ENCODE measurements at regions not wholly inside any gene's neighbourhood (a gene's known extent, or its start where the extent isn't known, plus 50 kb on each side); places are given as distances from the start of the nearest gene placed in this dataset.

GRCh38 chr18:26772691-26773090, 92.8 kb downstream of the AQP4 start:
- Histone ChIP-seq H3K4me1 (ENCODE audit: insufficient read depth, low read length) (no peaks in the 10 kb centered on the region), H3K4me3 (ENCODE audit: low read length) (no peak overlapping the region), H3K27ac (ENCODE audit: low read depth, low read length) (no peak overlapping the region), H3K9me3 (ENCODE audit: low read length) (no peaks in the 10 kb centered on the region), H3K27me3 (ENCODE audit: insufficient read depth, low read length, poor library complexity, severe bottlenecking) (no peaks in the 10 kb centered on the region), H3K36me3 (ENCODE audit: insufficient read depth, low read length) (no peaks in the 10 kb centered on the region)
- H3K4me1 Mint-ChIP-seq = no peaks in the 10 kb centered on the region
- no peak overlapping the region for H3K4me3 Mint-ChIP-seq
- ChIA-PET CTCF (no interaction called here), POLR2A (no interaction called here)
- no peaks in the 10 kb centered on the region for H3K27me3 Mint-ChIP-seq
- no peak for DNase-seq
- H3K9me3 Mint-ChIP-seq = peaks cover 0 to 5% (median 3%) of the 10 kb centered on the region in 5 donors
- no peak overlapping the region for H3K27ac Mint-ChIP-seq
- no peaks in the 10 kb centered on the region for H3K36me3 Mint-ChIP-seq

GRCh38 chr18:26771524-26771923, 94.0 kb downstream of the AQP4 start:
- peaks cover 1 to 7% (median 4%) of the 10 kb centered on the region in 5 donors for H3K9me3 Mint-ChIP-seq
- no peak for DNase-seq
- Histone ChIP-seq H3K27ac (ENCODE audit: low read depth, low read length) (no peak overlapping the region), H3K4me3 (ENCODE audit: low read length) (no peak overlapping the region), H3K4me1 (ENCODE audit: insufficient read depth, low read length) (no peaks in the 10 kb centered on the region), H3K36me3 (ENCODE audit: insufficient read depth, low read length) (no peaks in the 10 kb centered on the region), H3K27me3 (ENCODE audit: insufficient read depth, low read length, poor library complexity, severe bottlenecking) (no peaks in the 10 kb centered on the region), H3K9me3 (ENCODE audit: low read length) (no peaks in the 10 kb centered on the region)
- H3K27ac Mint-ChIP-seq = no peak overlapping the region
- H3K4me1 Mint-ChIP-seq = no peaks in the 10 kb centered on the region
- H3K36me3 Mint-ChIP-seq = no peaks in the 10 kb centered on the region
- H3K27me3 Mint-ChIP-seq = peaks cover 0 to 1% of the 10 kb centered on the region in 2 donors
- POLR2A ChIA-PET = no interaction called here
- CTCF ChIA-PET = no interaction called here
- H3K4me3 Mint-ChIP-seq = no peak overlapping the region

- Histone ChIP-seq H3K27ac (ENCODE audit: low read depth, low read length) (no peak overlapping the region), H3K4me1 (ENCODE audit: insufficient read depth, low read length) (no peaks in the 10 kb centered on the region), H3K9me3 (ENCODE audit: low read length) (no peaks in the 10 kb centered on the region), H3K4me3 (ENCODE audit: low read length) (no peak overlapping the region), H3K27me3 (ENCODE audit: insufficient read depth, low read length, poor library complexity, severe bottlenecking) (no peaks in the 10 kb centered on the region), H3K36me3 (ENCODE audit: insufficient read depth, low read length) (no peaks in the 10 kb centered on the region)
- H3K36me3 Mint-ChIP-seq = no peaks in the 10 kb centered on the region
- no peak overlapping the region for H3K27ac Mint-ChIP-seq
- no peak for DNase-seq
- H3K4me3 Mint-ChIP-seq = no peak overlapping the region
- ChIA-PET POLR2A (no interaction called here), CTCF (no interaction called here)
- H3K27me3 Mint-ChIP-seq = peaks cover 0 to 1% of the 10 kb centered on the region in 2 donors
- H3K9me3 Mint-ChIP-seq = peaks cover 3 to 12% (median 4%) of the 10 kb centered on the region in 5 donors
- no peaks in the 10 kb centered on the region for H3K4me1 Mint-ChIP-seq
Measured at GRCh38 chr18:26768385-26768784, 97.1 kb downstream of the AQP4 start.

- Mint-ChIP-seq H3K36me3 (no peaks in the 10 kb centered on the region), H3K4me3 (no peak overlapping the region), H3K9me3 (peaks cover 3 to 12% (median 4%) of the 10 kb centered on the region in 5 donors), H3K27me3 (peaks cover 0 to 1% of the 10 kb centered on the region in 2 donors), H3K27ac (no peak overlapping the region), H3K4me1 (no peaks in the 10 kb centered on the region)
- POLR2A ChIA-PET = no interaction called here
- Histone ChIP-seq H3K36me3 (ENCODE audit: insufficient read depth, low read length) (no peaks in the 10 kb centered on the region), H3K4me1 (ENCODE audit: insufficient read depth, low read length) (no peaks in the 10 kb centered on the region), H3K9me3 (ENCODE audit: low read length) (no peaks in the 10 kb centered on the region), H3K27ac (ENCODE audit: low read depth, low read length) (no peak overlapping the region), H3K27me3 (ENCODE audit: insufficient read depth, low read length, poor library complexity, severe bottlenecking) (no peaks in the 10 kb centered on the region), H3K4me3 (ENCODE audit: low read length) (no peak overlapping the region)
- CTCF ChIA-PET = no interaction called here
- no peak for DNase-seq
Measured at GRCh38 chr18:26765498-26765897, 100.0 kb downstream of the AQP4 start.

- Histone ChIP-seq H3K27me3 (ENCODE audit: insufficient read depth, low read length, poor library complexity, severe bottlenecking) (no peaks in the 10 kb centered on the region), H3K9me3 (ENCODE audit: low read length) (no peaks in the 10 kb centered on the region), H3K4me1 (ENCODE audit: insufficient read depth, low read length) (no peaks in the 10 kb centered on the region), H3K36me3 (ENCODE audit: insufficient read depth, low read length) (no peaks in the 10 kb centered on the region), H3K4me3 (ENCODE audit: low read length) (no peak overlapping the region), H3K27ac (ENCODE audit: low read depth, low read length) (no peak overlapping the region)
- Mint-ChIP-seq H3K9me3 (peaks cover 3 to 12% (median 4%) of the 10 kb centered on the region in 5 donors), H3K36me3 (no peaks in the 10 kb centered on the region), H3K27me3 (peaks cover 0 to 1% of the 10 kb centered on the region in 2 donors), H3K4me1 (no peaks in the 10 kb centered on the region), H3K4me3 (no peak overlapping the region), H3K27ac (no peak overlapping the region)
- ChIA-PET CTCF (no interaction called here), POLR2A (no interaction called here)
- no peak for DNase-seq
Measured at GRCh38 chr18:26764586-26764985, 100.9 kb downstream of the AQP4 start.

DNA sequence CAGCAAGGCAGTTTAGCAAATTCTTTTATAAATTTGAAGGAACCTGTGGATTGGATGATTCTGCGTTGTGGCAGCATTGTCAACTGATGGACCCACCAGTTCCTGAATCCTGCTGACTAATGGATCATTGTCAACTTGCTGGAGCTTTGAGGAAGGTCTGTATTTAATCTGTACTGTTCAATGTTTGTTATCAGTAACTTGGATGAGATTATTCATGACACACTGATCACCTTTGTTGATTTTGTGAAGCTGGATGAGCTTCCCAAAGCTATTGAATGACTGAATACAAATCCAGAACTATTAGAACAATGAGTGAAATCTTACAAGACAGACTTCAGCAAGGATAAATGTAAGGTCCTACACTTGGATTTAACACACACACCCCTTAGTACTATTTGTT, 101.3 kb downstream of the AQP4 start:
- peaks cover 3 to 9% (median 4%) of the 10 kb centered on the region in 5 donors for H3K9me3 Mint-ChIP-seq
- H3K27me3 Mint-ChIP-seq = peaks cover 0 to 1% of the 10 kb centered on the region in 2 donors
- H3K27ac Mint-ChIP-seq = no peak overlapping the region
- ChIA-PET CTCF (no interaction called here), POLR2A (no interaction called here)
- DNase-seq = no peak
- Histone ChIP-seq H3K36me3 (ENCODE audit: insufficient read depth, low read length) (no peaks in the 10 kb centered on the region), H3K4me3 (ENCODE audit: low read length) (no peak overlapping the region), H3K9me3 (ENCODE audit: low read length) (no peaks in the 10 kb centered on the region), H3K4me1 (ENCODE audit: insufficient read depth, low read length) (no peaks in the 10 kb centered on the region), H3K27me3 (ENCODE audit: insufficient read depth, low read length, poor library complexity, severe bottlenecking) (no peaks in the 10 kb centered on the region), H3K27ac (ENCODE audit: low read depth, low read length) (no peak overlapping the region)
- H3K36me3 Mint-ChIP-seq = no peaks in the 10 kb centered on the region
- H3K4me3 Mint-ChIP-seq = no peak overlapping the region
- H3K4me1 Mint-ChIP-seq = no peaks in the 10 kb centered on the region

GRCh38 chr18:26763446-26764110, 101.9 kb downstream of the AQP4 start:
- ChIA-PET CTCF (no interaction called here), POLR2A (no interaction called here)
- Mint-ChIP-seq H3K4me3 (no peak overlapping the region), H3K36me3 (no peaks in the 10 kb centered on the region), H3K9me3 (peaks cover 3 to 9% (median 4%) of the 10 kb centered on the region in 5 donors), H3K4me1 (no peaks in the 10 kb centered on the region), H3K27ac (no peak overlapping the region), H3K27me3 (peaks cover 0 to 1% of the 10 kb centered on the region in 2 donors)
- no peak overlapping the region for H3K4me3 ChIP-seq (ENCODE audit: low read length)
- H3K27me3 ChIP-seq (ENCODE audit: insufficient read depth, low read length, poor library complexity, severe bottlenecking) = no peaks in the 10 kb centered on the region
- DNase-seq = no peak
- no peaks in the 10 kb centered on the region for H3K9me3 ChIP-seq (ENCODE audit: low read length)
- no peaks in the 10 kb centered on the region for H3K4me1 ChIP-seq (ENCODE audit: insufficient read depth, low read length)
- no peak overlapping the region for H3K27ac ChIP-seq (ENCODE audit: low read depth, low read length)
- no peaks in the 10 kb centered on the region for H3K36me3 ChIP-seq (ENCODE audit: insufficient read depth, low read length)

DNA sequence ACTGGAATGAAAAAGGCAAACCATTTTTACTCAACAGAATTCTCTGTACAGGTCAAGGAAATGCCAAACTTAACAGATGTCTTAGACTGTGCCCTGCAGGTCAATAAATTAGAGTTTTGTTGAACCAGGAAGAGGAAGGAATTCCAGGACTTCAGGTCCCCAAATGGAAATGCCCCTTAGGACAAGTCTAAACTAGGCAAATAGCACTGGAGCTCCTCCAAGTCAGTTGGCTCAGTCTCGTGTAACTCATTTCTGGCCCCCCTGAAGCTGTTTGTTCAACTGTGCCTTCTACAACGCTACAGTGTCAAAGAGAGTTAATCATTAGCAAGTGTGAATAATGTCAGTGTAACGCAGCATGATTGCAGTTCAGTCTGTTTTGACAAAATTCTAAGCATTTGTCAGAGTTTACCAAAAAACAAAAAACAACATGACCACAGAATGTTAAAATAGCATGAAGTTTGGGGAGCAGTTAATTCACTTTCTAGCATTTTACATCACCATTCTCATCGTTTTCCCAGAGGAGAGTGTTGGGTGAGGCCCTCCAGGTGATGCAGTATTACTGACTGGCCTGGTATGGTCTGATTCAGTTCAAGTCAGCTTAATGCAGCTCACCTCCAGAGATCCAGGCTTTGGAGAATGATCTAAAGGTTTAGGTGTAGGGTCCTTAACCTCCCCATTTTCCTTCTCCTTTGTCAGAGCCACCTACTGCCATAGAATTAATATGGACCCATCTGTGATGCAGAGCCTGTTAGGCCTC, 108.1 kb downstream of the AQP4 start:
- H3K9me3 ChIP-seq (ENCODE audit: low read length) = no peaks in the 10 kb centered on the region
- DNase-seq = no peak
- ChIA-PET CTCF (no interaction called here), POLR2A (no interaction called here)
- no peaks in the 10 kb centered on the region for H3K4me1 Mint-ChIP-seq
- peaks cover 0 to 3% (median 0%) of the 10 kb centered on the region in 5 donors for H3K9me3 Mint-ChIP-seq
- no peak overlapping the region for H3K4me3 ChIP-seq (ENCODE audit: low read length)
- no peak overlapping the region for H3K4me3 Mint-ChIP-seq
- H3K4me1 ChIP-seq (ENCODE audit: insufficient read depth, low read length) = no peaks in the 10 kb centered on the region
- H3K27ac Mint-ChIP-seq = no peak overlapping the region
- no peak overlapping the region for H3K27ac ChIP-seq (ENCODE audit: low read depth, low read length)
- no peaks in the 10 kb centered on the region for H3K36me3 ChIP-seq (ENCODE audit: insufficient read depth, low read length)
- no peaks in the 10 kb centered on the region for H3K27me3 ChIP-seq (ENCODE audit: insufficient read depth, low read length, poor library complexity, severe bottlenecking)
- no peaks in the 10 kb centered on the region for H3K27me3 Mint-ChIP-seq
- H3K36me3 Mint-ChIP-seq = no peaks in the 10 kb centered on the region
